ENCODE measurements at regions not wholly inside any gene's neighbourhood (a gene's known extent, or its start where the extent isn't known, plus 50 kb on each side); places are given as distances from the start of the nearest gene placed in this dataset.

DNA sequence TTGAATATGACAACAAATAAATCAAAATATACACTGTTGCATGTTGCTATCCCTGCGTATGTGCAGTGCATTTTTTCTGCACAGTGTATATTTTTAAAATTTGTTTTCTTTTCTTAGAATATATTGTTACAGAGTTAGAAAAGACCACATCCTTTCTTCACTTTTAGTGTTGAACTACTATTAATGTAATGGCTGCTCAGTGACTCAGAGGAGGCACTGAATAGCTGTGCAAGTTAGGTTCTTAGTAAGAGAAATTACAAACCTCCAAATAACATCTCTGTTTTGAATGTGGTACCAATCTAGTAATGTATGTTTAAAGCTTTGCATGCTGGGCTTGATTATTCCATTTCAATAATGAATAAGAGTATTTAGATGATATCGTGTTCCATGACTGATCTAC lies 208.9 kb upstream of the PRR16 start:
- Mint-ChIP-seq H3K9me3 (no peaks in the 10 kb centered on the region), H3K4me1 (ENCODE audit: low read depth) (no peaks in the 10 kb centered on the region), H3K4me3 (no peak overlapping the region), H3K27ac (no peak overlapping the region), H3K36me3 (no peaks in the 10 kb centered on the region), H3K27me3 (no peaks in the 10 kb centered on the region)
- intact Hi-C loops (cut with micrococcal nuclease), result no loop called here
- ChIA-PET CTCF (no interaction called here), POLR2A (no interaction called here)
- no peak for DNase-seq

DNA sequence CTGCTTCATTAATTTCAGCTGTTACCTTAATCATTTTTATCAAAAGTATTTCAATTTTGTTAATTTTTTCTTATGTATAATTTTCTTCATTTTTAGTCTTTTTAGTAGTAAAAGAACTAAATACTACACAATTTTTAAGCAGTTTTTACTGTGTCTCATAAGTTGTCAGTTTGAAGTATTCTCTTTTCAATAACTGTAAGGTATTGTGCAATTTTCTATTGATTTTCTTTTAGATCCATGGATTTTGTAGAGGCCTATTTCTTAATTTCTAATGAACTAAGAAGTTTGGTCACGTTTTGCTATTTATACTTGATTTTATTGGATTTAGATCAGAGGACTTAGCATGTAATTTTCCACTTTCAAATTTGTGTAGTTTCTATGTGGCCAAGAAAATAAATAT lies 207.7 kb upstream of the PRR16 start:
- H3K9me3 Mint-ChIP-seq, result no peaks in the 10 kb centered on the region
- CTCF ChIA-PET, result no interaction called here
- POLR2A ChIA-PET, result no interaction called here
- H3K4me3 Mint-ChIP-seq, result no peak overlapping the region
- no peak for DNase-seq
- H3K27me3 Mint-ChIP-seq, result no peaks in the 10 kb centered on the region
- H3K27ac Mint-ChIP-seq, result no peak overlapping the region
- intact Hi-C loops (cut with micrococcal nuclease), result no loop called here
- no peaks in the 10 kb centered on the region for H3K4me1 Mint-ChIP-seq (ENCODE audit: low read depth)
- no peaks in the 10 kb centered on the region for H3K36me3 Mint-ChIP-seq

DNA sequence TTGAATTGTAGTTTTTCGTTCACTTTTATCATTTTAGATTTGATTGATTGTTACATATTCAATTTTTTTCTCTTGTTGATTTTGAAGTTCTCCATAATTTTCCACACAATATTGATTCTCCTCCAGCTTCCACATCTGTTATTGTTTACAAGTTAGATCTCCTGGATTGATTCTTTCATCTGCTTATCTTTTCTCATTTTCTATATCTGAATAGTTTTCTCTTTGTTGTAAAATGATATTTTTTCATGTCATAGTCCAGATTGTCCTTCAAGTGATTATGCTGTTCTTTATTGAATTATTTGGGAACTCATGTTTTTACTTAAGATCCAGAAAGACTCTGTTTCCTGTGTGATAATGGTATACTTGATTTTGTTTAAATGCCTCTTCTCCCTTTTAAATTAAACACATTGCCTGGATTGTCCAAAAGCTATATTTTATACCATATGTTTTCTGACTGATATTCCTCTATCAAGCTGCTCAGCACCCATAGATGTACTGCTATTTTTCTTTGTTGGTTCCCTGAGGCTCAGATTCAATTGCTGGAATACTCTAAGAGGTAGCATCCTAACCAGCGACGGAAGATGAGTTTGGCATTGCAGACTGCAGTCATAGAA lies 206.6 kb upstream of the PRR16 start:
- CTCF ChIA-PET, result no interaction called here
- Mint-ChIP-seq H3K36me3 (no peaks in the 10 kb centered on the region), H3K27ac (no peak overlapping the region), H3K27me3 (no peaks in the 10 kb centered on the region), H3K9me3 (no peaks in the 10 kb centered on the region), H3K4me1 (ENCODE audit: low read depth) (no peaks in the 10 kb centered on the region), H3K4me3 (no peak overlapping the region)
- no peak for DNase-seq
- POLR2A ChIA-PET, result no interaction called here
- intact Hi-C loops (cut with micrococcal nuclease), result no loop called here

DNA sequence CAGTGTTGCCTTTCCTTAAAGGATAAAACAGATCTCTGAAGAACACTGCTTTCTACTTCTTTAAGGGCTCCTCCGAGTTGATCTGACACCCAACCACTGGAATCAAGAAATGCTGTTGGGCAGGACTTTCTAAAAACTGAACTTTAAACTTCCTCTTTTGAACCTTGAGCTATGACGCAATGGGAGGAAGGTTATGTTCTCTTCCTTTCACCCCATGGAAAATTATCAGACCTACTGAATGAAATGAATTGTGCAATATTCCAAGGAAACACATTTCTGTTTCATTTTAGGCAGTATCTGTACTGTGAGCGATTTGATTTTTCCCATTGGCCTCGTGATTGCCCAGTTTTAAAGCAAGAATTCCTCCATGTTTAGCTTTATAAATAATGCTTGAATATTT lies 206.0 kb upstream of the PRR16 start:
- Mint-ChIP-seq H3K36me3 (no peaks in the 10 kb centered on the region), H3K4me1 (ENCODE audit: low read depth) (no peaks in the 10 kb centered on the region), H3K9me3 (no peaks in the 10 kb centered on the region), H3K4me3 (no peak overlapping the region), H3K27ac (no peak overlapping the region), H3K27me3 (no peaks in the 10 kb centered on the region)
- POLR2A ChIA-PET, result no interaction called here
- intact Hi-C loops (cut with micrococcal nuclease), result no loop called here
- CTCF ChIA-PET, result no interaction called here
- DNase-seq, result no peak

DNA sequence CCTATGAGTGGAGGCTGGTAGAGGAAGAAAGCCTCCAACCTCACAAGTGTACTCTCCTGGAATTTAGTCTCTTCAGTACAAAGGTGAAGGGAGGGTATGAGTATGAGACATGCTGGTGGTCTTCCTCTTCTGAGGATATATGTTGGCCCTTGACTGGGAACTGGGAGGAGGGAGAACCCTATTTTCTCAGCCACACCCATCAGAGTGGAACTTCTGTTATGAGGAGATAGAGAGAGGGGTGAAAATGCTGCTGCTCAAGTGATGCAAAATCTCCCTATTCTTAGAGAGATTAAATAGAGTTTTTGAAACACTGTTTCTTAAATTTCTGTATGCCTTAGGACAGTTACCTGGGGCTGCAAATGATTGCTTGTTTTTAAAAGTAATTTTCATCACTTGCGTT lies 203.4 kb upstream of the PRR16 start:
- intact Hi-C loops (cut with micrococcal nuclease), result no loop called here
- H3K27ac Mint-ChIP-seq, result no peak overlapping the region
- no peak for DNase-seq
- H3K27me3 Mint-ChIP-seq, result no peaks in the 10 kb centered on the region
- ChIA-PET CTCF (no interaction called here), POLR2A (no interaction called here)
- no peaks in the 10 kb centered on the region for H3K9me3 Mint-ChIP-seq
- no peaks in the 10 kb centered on the region for H3K4me1 Mint-ChIP-seq (ENCODE audit: low read depth)
- no peak overlapping the region for H3K4me3 Mint-ChIP-seq
- no peaks in the 10 kb centered on the region for H3K36me3 Mint-ChIP-seq

DNA sequence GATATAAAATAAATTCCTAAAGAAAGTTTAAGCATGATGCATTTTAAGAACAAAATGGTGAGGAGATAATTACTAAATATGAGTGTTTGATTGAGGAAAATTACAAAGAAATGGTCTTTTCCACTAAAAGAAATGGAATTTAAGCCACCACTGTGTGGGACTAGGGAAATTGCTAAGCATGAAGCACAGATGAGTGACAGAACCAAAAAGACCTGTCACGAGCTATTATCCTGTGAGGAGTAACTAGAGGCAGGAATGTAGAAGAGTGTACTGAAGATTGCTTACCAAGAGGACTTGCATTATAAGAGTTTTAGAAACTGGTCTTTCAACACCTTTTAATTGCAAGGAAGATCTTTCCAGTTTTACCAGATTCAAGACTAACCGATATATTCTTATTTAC lies 193.6 kb upstream of the PRR16 start:
- intact Hi-C loops (cut with micrococcal nuclease), result no loop called here
- H3K4me3 Mint-ChIP-seq, result no peak overlapping the region
- ChIA-PET POLR2A (no interaction called here), CTCF (no interaction called here)
- H3K27ac Mint-ChIP-seq, result no peak overlapping the region
- no peaks in the 10 kb centered on the region for H3K27me3 Mint-ChIP-seq
- H3K9me3 Mint-ChIP-seq, result peaks cover 6% of the 10 kb centered on the region
- no peaks in the 10 kb centered on the region for H3K4me1 Mint-ChIP-seq (ENCODE audit: low read depth)
- H3K36me3 Mint-ChIP-seq, result no peaks in the 10 kb centered on the region
- DNase-seq, result no peak

DNA sequence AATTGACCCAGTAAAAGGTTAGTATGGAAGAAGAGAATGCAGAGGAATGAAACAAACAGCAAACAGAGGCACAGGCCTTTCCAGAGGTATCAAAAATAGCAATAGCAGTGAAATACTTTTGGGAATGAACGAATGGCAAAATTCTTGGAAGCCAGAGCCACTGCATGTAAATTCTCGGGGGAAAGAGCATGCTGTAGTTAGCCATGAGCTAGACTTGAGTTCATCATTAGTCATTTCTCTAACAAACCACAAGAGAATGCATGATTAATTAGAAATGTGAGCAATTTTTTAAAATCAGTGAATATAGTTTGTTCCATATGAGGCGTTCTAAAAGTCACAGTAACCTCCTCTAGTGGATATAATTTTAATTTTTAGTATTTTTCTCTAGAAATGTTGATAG lies 170.3 kb upstream of the PRR16 start:
- H3K4me3 Mint-ChIP-seq, result no peak overlapping the region
- ChIA-PET POLR2A (no interaction called here), CTCF (no interaction called here)
- no peaks in the 10 kb centered on the region for H3K9me3 Mint-ChIP-seq
- no peaks in the 10 kb centered on the region for H3K4me1 Mint-ChIP-seq (ENCODE audit: low read depth)
- H3K27ac Mint-ChIP-seq, result no peak overlapping the region
- no peaks in the 10 kb centered on the region for H3K36me3 Mint-ChIP-seq
- intact Hi-C loops (cut with micrococcal nuclease), result no loop called here
- DNase-seq, result no peak
- H3K27me3 Mint-ChIP-seq, result no peaks in the 10 kb centered on the region

DNA sequence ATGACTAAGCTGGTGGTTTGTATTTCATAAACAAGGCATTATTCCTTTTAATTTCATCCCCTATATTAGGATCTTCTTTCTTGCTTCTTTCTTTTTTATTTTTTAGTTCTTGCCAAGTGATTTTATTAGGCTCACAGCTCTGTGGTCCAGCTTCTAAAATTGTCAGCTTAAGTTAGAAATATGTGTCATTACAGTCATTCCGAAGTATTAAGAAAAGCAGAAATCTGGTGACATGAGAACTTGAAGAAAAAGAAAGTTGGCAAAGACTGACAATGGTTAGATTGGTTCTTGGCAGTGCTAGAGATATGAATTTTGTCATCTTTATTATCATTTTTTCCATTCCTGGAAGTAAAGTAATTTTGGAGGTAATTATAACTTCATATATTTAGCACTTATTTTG lies 166.5 kb upstream of the PRR16 start:
- Mint-ChIP-seq H3K36me3 (no peaks in the 10 kb centered on the region), H3K4me1 (ENCODE audit: low read depth) (no peaks in the 10 kb centered on the region), H3K4me3 (no peak overlapping the region), H3K9me3 (no peaks in the 10 kb centered on the region), H3K27me3 (no peaks in the 10 kb centered on the region), H3K27ac (no peak overlapping the region)
- CTCF ChIA-PET, result no interaction called here
- intact Hi-C loops (cut with micrococcal nuclease), result no loop called here
- no peak for DNase-seq
- POLR2A ChIA-PET, result no interaction called here

DNA sequence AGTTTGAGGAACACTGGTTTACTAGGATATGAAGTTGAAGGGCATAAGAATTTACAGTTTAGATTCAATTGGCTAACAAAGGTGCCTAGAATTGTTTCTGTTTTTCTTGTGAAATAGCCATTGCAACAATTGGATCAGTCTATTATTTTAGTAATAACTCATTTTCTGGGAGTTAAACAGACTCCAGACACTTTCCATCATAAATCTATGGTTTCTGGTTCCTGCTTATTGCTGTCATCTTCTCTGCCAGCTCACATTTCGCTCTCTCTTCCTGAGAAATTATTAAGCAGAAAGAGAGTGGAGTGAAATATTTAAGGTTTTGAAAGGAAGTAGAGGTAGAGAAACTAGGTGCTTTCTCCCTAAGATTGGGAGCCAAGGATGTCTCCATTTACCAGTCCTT lies 165.1 kb upstream of the PRR16 start:
- H3K27me3 Mint-ChIP-seq, result no peaks in the 10 kb centered on the region
- H3K4me3 Mint-ChIP-seq, result no peak overlapping the region
- no peak overlapping the region for H3K27ac Mint-ChIP-seq
- peaks cover 2% of the 10 kb centered on the region for H3K9me3 Mint-ChIP-seq
- no peaks in the 10 kb centered on the region for H3K36me3 Mint-ChIP-seq
- H3K4me1 Mint-ChIP-seq (ENCODE audit: low read depth), result no peaks in the 10 kb centered on the region
- intact Hi-C loops (cut with micrococcal nuclease), result no loop called here
- DNase-seq, result no peak
- CTCF ChIA-PET, result no interaction called here
- POLR2A ChIA-PET, result no interaction called here

DNA sequence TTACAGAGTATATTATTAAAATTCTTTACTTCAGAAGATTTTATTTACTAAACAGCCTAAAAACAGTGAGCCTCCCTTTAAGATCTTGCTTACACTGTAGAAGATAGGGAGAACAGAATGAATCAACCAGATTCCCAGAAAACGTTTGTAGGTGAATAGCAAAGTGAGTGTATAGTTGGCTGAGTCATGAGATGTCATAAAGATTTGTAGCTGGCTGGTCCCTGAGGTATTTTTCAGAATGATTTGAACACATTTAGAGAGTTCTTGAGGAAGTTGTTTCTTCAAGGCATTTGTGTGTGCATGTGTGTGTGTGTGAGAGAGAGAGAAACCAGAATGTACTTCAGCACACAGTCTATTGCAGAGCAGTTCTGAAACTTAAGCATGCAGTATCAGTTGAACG lies 159.4 kb upstream of the PRR16 start:
- Mint-ChIP-seq H3K27ac (no peak overlapping the region), H3K4me1 (ENCODE audit: low read depth) (no peaks in the 10 kb centered on the region), H3K36me3 (no peaks in the 10 kb centered on the region), H3K9me3 (peaks cover 8% of the 10 kb centered on the region), H3K4me3 (no peak overlapping the region), H3K27me3 (no peaks in the 10 kb centered on the region)
- ChIA-PET CTCF (no interaction called here), POLR2A (no interaction called here)
- intact Hi-C loops (cut with micrococcal nuclease), result no loop called here
- DNase-seq, result no peak

DNA sequence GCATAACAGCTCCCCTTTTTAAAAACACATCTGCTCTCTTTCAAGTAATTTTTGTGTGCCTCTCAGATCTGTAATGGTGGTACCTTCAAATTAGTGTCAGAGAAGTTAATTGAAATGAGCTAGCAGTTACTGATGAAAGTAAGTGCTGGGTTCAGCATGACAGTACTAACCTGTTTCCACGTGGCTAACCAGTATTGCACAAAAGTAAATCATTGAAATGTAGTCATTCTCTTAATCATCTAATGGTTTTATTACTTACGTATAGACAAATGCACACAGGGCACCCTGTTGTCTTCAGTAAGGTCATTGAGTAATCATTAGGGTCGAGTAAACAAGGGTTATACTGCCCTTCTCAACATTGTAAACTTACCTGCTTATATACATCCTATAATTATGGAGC lies 157.8 kb upstream of the PRR16 start:
- H3K9me3 Mint-ChIP-seq, result peaks cover 8% of the 10 kb centered on the region
- H3K27me3 Mint-ChIP-seq, result no peaks in the 10 kb centered on the region

DNA sequence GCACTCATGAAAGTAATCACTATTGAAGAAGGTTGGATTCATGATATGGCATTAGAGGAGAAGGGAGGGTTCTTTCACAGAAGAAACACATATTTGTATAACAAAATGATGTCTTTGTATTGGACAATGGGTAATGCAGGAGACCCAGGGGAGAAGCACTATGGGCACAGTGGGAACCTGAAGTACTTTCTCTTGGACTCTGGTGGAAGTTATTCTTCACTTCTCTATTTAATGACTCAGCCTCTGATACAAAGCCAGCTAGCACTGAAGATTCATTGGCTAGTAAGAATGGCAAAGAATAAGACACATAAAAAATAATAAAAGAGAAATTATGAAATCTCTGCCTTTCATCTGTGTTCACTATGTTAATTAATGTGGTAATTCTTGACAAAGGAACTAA lies 149.9 kb upstream of the PRR16 start:
- no peak for DNase-seq
- ChIA-PET CTCF (no interaction called here), POLR2A (no interaction called here)
- peaks cover 3% of the 10 kb centered on the region for H3K9me3 Mint-ChIP-seq
- H3K4me1 Mint-ChIP-seq (ENCODE audit: low read depth), result no peaks in the 10 kb centered on the region
- H3K27me3 Mint-ChIP-seq, result no peaks in the 10 kb centered on the region
- H3K4me3 Mint-ChIP-seq, result no peak overlapping the region
- intact Hi-C loops (cut with micrococcal nuclease), result no loop called here
- H3K27ac Mint-ChIP-seq, result no peak overlapping the region
- H3K36me3 Mint-ChIP-seq, result no peaks in the 10 kb centered on the region

More for the DNA sequence above, 157.8 kb upstream of the PRR16 start:
- CTCF ChIA-PET, result no interaction called here
- POLR2A ChIA-PET, result no interaction called here
- no peak for DNase-seq
- no peak overlapping the region for H3K4me3 Mint-ChIP-seq
- H3K36me3 Mint-ChIP-seq, result no peaks in the 10 kb centered on the region
- H3K4me1 Mint-ChIP-seq (ENCODE audit: low read depth), result no peaks in the 10 kb centered on the region
- H3K27ac Mint-ChIP-seq, result no peak overlapping the region
- intact Hi-C loops (cut with micrococcal nuclease), result no loop called here

DNA sequence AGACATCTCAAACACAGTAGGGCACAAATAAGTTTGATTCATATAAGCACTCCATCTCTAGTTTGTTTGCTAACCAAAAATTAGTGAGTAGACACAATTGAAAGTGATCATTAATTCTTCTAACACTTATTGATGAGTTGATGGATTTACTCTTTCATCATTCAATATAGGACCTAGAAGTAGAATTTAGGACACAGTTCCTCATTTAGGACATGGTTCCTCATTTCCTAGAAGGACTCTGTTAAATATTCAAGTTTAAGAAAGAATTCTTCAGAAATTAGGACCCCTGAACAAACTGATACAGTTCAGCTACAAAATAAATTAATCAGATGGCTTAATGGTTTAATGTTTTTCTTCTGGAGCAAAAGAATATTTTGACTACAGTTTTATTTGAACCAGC lies 143.5 kb upstream of the PRR16 start:
- H3K4me1 Mint-ChIP-seq (ENCODE audit: low read depth), result no peaks in the 10 kb centered on the region
- H3K27me3 Mint-ChIP-seq, result no peaks in the 10 kb centered on the region
- H3K36me3 Mint-ChIP-seq, result no peaks in the 10 kb centered on the region
- peaks cover 6% of the 10 kb centered on the region for H3K9me3 Mint-ChIP-seq
- DNase-seq, result no peak
- ChIA-PET CTCF (no interaction called here), POLR2A (no interaction called here)
- no peak overlapping the region for H3K27ac Mint-ChIP-seq
- intact Hi-C loops (cut with micrococcal nuclease), result no loop called here
- no peak overlapping the region for H3K4me3 Mint-ChIP-seq

DNA sequence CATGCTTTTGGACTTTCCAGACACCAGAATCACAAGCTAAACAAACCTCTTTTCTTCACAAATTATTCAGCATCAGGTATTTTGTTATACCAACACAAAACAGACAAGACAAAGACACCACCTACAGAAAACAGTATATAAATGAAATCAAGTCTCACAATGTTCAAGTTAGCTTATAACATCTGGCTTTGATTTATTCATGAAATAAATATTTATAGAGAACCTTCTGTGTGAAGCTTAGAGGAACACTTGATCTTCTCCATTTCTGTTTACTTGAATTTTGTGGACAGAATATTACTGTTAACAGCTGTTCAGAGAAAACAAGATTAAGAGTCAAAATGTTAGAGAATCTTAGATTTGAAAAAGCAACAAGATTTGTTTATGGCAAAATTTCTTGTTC lies 137.4 kb upstream of the PRR16 start:
- Mint-ChIP-seq H3K4me1 (ENCODE audit: low read depth) (no peaks in the 10 kb centered on the region), H3K27me3 (no peaks in the 10 kb centered on the region), H3K27ac (no peak overlapping the region), H3K36me3 (no peaks in the 10 kb centered on the region), H3K4me3 (no peak overlapping the region), H3K9me3 (peaks cover 16% of the 10 kb centered on the region)
- POLR2A ChIA-PET, result no interaction called here
- intact Hi-C loops (cut with micrococcal nuclease), result no loop called here
- CTCF ChIA-PET, result no interaction called here
- DNase-seq, result no peak
